ENCODE measurements at regions not wholly inside any gene's neighbourhood (a gene's known extent, or its start where the extent isn't known, plus 50 kb on each side); places are given as distances from the start of the nearest gene placed in this dataset.

DNA sequence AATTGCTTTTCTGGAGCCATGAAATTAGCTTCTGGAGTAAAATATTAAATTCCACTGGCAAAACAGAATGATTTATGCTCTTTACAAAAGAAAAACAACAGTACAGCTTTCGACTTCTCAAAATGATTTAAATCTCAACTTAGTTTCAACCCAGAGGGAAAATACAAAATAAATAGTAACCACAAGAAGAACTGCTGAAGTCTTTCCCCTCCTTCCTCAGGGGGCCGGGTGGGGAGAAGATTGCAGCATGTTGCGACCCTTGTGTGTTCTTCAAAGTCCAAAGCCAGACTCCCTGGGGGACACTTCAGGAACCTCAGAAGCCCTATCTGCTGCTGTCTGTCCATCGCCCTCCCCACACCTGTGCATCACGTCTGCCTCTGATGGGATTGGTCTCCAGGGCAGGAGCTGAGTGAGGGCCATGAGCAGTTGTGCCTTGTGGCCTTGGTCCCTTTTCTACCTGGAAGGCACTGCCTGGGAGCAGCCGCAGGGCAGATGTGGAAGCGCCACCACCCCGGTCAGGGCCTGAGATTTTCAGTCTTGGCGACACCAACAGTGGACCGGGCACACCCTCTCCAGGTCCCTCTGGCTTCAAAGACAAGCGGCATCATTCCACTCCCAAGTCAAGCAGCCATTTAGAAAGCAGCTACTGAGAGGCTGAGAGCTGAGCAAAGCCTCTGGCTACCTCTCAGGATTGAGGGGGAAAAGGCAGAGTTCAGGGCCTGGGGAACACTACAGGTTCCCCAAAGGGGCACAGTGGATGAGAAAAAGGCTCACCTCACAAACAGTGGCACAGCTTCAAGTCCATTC lies 210.1 kb upstream of the RAB6C start:
- no peak for FAIRE-seq

DNA sequence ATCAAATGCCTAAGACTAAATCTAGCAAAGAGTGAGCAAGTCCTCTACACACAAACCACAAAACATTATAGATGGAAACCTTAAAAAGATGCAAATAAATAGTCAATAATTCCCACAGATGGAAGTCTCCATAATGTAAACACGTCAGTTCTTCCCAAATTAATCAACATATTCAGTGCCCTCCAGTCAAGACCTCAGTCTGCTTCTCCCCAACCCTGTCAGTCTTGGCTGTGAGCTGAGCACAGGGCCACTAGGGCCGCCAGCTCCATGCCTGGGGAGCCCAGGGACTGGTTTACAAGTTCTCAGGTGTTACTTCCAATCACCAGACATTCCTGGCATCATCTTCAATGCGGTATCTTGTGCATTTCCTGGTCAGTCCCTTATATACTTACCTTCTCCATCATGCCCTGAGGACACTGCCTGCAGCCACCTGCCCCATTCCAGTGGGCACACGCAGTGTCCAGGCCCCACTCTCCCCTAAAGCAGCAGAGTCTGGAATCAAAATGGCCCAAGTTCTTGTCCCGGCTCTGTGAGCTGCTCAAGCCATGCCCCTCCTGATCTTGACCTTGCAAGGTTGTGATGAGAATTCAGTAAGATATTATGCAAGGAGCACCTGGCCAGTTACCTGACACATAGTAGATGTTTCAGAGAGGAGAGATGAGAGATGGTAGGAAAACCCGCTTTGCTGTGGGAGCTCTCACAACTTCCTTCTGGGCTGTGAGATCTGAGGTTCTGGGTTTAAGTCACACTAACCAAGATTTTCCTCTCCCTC lies 207.9 kb upstream of the RAB6C start:
- no peak for FAIRE-seq

DNA sequence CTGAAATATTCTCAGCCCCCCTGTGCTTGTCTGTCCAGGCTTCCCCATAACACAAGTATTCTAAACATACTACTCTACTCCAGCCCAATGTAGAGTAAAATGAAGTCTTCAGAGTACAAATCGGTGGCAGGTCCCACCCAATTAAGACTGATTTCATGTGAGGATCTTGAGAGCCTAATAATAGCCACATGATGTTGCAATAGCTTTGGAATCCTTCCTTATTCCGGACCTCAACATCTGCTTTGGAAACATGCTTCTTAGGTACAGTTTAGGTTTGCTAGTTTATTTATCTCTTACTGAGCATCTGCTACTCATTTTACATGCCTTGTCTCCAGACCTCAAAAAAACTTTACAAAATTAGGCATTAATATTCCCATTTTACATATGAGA lies 207.3 kb upstream of the RAB6C start:
- no peak for FAIRE-seq

DNA sequence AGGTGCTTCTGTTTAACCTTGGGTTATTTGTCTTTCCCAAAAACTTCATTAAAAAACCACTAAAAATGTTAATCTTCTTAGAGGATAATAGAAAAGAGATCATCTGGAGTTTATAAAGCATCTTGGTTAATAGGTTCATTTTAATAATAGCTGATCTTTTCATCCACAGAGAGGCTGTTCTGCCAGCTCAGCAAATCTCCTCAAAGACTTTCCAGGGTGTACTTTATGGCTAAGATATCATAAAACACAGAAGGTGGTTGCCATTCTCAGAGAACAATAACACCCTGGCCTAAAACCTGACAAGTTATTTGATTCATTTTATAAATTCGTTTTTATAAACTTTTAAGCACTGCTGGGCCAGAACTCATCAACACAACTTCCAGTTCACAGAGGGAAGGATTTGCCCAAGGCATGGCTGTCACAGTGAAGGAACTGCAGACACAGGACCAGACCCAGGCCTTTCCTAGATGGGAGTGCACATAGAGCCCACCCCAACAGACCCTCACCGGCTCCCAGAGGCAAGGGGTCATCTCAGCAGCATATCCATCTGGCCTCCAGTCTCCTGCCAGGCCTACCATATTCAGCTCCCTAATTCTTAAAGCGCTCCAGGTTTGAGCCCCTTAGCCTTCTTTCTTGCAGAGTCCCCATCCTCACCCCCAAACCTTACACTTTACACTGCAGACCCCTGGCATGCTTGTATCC lies 203.4 kb upstream of the RAB6C start:
- FAIRE-seq: no peak

DNA sequence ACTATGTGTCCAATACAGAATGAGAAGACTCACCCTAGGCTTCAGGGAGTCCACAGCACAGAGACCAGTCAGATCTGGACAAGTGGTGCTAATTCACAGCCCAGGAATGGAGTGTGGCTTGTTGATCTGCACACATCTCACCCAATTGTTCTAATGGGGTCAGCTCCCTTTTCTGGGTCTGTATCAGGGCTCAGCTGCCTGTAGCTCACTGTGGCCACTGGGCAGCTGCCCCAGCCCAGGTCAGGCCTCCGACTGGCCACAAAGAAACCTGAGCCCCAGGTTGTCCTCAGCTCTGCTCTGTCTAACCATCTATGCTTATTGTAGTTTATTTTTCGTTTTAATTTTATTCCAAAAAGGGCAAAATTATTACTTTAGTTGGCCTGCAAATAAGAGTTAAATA lies 202.3 kb upstream of the RAB6C start:
- no peak for FAIRE-seq

DNA sequence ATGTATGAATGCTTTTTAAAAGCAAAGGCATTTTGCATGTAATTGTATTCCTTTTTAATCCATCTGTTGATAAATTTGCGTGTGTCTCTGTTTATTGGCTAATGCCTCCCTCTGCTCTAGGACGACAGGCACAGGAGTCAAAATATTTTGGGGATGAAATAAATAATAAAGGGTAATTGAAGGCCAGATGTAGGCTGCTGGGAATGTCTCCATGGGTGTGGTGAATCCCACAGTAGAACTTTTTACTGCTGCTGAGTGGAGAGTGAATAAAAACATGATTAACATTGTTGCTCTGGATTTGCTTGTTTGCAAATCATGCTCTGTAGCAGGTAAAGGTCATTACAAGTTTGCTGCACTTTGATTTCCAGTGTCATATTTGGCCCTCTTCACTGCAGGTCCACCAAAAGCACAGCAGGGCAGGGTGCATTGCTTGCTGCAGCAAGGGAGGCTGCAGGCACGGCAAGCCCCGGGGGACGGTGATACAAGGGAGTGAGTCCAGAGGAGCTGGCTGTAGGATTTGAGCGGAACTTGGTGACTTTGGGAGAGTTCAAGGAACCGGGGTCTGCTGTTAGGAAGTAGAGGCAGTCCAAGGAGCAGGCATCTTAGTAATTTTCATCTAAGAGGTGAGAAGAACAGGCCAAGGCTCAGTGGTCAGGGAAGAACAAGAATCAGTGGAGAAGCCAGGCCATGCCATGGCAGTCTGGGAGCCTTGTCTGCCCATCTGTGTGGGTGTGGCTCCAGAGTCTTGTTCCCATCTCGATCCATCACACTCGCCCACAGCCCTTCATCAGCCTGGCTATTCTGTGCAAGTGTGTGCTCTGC lies 201.5 kb upstream of the RAB6C start:
- no peak for FAIRE-seq

DNA sequence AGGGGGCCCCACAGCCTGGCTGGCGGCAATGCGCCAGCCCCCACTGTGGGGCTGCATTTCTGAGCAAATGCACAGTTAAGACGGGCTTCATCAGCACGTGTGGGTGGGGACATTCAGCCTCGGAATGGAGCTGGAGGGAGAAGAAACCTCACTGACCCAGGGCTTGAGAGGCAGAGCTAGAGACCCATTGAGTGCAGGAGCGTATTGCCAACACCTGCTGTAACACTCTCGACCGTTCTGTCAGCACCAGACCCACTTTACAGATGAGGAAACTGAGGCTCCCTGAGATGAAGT lies 200.9 kb upstream of the RAB6C start:
- FAIRE-seq: no peak

DNA sequence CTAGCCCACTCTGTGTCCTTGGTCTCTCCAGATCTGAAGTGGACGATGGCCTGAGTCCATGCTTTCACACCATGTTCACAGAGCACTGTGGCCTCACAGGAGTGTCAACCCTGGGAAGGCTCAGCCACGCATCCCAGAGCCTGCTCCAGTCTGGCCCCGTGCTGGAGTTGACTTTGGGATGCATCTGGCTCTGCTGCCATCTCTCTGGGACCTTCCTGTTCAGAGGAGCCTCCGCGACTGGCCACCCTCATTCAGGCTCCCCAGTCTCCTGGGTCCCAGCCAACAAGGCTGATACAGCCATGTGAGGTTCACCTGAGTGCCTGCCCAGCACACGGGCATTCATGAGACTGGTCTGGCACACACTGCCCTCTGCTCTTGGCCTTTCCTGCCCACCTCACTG lies 199.7 kb upstream of the RAB6C start:
- FAIRE-seq: no peak

DNA sequence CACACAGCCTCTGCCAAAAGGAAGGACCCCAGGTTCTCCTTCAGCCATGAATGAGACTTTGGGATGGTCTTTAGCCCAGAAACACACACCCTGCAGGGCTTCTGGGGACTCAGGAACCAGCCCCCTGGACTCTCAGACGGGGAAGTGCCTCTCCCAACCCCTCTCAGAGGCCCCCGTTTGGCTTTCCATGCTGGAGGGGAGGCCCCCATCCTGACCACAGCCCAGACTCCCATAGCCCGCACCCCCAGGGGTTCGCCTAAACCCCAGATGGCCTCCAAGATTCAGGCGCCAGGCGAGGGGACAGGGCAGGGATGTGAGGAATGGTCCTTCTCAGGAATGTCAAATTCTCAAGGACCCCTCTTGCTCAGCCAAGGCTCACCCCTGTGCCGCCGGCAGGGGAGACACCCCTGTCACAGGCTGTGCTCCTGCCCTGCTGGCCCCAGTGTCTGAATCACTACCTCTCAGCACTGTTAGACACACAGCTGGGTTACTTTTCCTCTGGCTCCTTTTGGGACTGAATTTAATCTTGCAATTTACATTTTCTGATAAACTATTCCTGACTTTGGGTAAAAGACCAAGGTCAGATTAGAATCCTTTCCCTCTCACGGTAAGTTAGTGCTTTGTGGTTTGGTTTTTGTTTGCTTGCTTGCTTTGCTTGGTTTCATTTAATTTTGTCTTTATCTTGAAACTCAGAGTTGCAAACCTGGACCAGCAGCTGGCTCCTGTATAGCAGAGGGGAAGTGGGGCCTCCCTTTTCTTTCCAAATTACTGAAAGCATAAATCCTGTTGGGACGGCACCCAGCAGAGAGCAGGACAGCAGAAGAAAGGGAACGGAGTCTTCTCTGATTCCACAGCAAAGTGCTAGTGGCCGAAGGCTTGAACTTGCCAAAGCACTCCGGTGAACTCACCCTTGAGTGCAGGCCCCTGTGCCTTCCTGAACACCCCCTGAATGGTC lies 198.9 kb upstream of the RAB6C start:
- FAIRE-seq: no peak

DNA sequence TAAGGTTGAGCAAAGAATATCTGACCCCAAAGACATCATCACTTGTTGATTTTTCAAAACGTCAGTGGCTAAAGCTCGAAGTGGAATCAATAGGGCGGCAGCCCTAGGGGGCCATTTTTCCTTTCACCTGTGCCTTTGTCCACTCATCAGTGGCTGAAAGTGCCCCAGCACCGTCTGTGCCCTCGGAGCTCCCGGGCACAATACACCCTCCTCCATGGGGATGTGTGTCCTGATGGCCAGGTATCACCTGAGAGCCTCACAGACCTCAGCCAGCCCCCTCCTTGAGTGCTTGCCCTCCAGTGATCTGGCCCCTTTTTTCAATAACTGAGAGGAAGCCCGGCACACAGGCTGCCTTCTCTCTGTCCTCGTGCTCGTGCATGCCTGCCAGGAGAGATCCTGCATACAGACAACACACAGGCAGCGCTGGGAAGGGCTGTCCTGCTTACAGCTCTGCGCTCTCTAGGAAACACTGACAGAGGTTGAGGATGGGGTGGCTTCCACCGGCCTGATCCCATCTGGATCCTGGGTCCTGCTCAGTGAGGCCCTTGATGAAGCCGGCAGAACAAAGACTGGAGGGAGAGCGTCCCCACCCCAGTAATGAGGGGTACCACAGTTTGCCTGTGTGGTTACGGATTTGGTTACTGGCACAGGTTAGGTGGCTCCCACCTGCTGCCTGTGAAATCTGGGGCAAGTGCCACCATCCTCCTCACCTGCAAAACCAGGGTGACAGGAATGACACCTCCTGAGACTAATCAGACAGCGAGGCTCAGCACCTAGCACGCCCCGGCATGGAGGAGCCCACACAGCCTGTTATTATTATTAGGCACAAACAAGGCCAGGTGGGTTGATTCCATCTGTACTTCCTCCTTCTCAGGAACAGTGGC lies 197.5 kb upstream of the RAB6C start:
- no peak for FAIRE-seq

DNA sequence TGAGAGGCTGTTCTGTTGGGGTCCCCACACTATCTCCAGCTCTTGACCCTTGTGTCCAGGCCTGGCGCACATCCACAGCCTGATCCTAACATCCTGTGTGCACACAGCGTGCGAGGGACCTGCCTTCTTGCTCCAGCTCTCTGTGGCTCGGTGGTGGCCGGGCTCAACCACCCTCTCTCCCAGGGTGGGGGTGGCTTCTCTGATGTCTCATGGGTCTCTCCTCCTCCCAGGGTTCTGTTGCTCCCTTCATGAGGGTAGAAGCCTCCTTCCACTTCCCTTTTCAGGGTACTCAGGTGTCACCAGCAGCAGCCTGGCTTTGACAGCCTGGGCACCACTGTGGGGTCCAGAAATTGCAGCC lies 196.9 kb upstream of the RAB6C start:
- no peak for FAIRE-seq

DNA sequence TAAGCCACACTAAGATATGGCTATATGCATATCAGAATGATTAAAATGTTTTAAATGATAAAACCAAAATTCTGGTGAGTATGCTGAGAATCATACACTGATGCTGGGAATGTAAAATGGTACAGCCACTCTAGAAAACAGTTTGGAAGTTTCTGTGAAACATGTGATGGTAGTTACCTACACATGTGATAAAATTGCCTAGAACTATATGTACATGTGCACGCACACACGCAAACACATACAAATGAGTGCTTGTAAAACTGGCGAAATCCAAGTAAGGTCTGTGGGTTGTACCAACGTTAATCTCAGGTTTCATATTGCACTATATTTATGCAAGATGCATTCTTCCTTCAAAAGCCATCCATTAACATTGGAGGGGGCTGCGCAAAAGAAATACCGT lies 195.0 kb upstream of the RAB6C start:
- FAIRE-seq: no peak

DNA sequence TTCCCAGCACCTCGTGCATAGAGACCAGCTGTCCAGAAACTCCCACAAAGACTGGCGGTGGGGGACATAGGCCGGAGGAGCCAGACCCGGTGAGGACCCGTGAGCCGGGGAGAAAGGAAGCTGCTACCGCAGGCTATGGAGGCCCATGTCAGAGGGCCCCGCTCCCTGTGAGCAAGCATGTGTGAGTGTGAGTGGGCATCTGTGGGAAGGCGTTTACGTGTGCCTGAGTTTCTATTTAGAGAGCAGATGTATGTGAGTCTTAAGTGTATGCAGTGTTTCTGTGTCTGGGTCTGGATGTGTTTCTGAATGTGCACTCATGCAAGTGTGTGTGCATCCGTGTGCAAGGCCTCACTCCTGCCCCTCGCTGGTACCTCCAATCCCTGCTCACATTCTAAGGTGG lies 187.8 kb upstream of the RAB6C start:
- no peak for FAIRE-seq

DNA sequence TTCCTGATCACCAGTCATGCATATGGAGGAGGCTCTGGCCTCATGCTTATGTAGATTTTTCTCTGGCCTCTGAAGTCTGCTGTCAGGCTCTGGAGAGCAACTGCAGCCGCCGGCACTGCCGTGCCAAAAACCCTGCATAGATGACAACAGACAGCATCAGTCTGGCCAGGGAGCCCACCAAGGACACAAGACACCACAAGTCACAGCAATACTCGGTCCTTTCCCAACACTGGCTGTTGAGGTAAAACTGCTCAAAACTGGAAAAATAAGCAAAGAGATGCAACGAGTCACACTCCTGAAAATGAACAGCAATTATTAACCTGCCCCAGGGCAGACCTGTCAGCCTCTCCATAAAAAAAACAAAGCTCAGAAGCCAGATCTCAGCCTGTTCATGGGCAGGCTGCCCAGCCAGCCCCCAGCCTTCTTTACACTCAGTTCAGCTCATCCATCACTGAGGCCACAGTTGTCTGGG lies 186.0 kb upstream of the RAB6C start:
- no peak for FAIRE-seq

DNA sequence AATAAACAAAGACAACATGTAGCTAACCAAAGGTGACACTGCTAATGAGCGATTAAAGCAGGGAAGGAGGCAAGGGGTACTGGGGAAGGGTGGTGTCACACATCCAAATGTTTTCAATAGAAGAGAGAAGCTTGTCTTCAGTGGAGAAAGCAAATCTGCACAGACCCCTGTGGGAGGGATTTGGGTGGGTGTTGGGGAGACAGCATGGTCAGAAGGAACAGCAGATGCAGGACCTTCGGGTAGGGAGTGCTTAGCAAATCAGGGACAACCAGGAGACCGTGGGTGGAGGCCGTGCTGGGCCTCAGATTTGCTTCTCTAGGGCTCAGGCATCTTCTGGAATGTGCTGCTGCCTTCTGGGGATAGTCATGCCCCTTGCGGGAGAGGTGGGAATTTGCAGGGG lies 185.3 kb upstream of the RAB6C start:
- no peak for FAIRE-seq

DNA sequence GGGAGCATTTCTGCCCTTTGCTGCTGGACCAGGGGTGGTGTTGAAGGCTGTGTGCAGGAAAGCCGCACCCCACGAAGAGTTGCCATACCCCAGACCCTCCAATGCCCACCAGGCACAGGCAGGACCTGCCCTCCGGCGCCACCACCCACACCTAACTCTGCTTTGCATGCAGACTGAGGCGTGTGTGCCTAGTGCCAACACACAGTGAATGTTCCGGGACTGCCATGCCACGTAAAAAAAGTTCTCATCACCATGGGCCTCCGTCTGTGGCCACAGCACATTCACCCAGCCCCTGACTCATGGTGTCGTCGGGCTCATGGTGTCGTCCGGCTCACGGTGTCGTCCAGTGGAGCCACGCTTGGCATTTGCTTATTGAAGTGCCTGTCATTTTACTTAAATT lies 184.9 kb upstream of the RAB6C start:
- no peak for FAIRE-seq

DNA sequence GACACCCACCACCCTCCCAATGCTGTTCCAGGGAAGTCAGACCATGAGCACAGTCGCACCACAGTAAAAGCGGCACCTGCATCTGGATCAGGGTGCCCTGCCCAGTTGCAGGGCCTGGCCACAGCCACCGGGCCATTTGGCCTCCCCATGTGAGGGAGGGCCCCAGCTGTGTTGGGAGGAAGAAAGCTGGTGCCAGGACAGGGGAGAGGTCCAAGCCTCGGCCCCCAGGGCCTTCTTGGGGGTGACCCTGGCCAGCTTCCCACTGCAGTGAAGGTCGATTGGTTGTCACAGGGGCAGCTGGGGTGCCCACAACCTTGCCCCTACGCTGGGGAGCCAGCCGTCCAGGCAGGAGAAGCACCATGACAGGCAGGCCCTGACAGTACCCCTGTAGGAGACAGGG lies 183.2 kb upstream of the RAB6C start:
- FAIRE-seq: no peak

DNA sequence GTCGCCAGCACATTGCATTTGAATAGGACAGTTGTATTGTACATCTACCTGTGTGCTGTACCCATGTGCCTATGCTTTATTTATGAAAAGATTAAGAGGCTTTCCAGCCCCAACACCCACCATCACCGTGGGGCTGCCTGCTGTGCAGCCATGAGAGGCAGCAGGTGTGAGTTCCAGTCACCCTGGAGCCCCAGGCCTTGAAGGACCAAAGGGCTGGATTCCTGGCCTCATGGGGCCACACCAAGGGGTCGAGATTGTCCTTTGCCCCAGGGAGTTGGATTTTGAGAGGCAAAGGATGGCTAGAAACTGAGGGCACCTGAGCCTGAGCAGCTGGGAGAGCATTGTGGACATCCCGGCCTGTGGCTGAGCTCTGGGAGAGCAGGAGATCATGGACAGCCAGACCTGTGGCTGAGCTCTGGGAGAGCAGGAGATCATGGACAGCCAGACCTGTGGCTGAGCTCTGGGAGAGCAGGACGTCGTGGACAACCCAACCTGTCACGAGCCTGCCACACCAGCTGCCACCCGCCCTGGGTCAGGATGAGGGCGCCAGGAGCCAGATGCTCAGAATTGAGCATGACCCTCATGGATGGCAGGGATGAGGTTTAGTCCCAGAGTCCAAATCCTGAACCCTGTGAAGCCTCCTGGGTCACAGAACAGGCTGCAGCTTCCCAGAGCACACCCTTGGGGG lies 182.5 kb upstream of the RAB6C start:
- no peak for FAIRE-seq

DNA sequence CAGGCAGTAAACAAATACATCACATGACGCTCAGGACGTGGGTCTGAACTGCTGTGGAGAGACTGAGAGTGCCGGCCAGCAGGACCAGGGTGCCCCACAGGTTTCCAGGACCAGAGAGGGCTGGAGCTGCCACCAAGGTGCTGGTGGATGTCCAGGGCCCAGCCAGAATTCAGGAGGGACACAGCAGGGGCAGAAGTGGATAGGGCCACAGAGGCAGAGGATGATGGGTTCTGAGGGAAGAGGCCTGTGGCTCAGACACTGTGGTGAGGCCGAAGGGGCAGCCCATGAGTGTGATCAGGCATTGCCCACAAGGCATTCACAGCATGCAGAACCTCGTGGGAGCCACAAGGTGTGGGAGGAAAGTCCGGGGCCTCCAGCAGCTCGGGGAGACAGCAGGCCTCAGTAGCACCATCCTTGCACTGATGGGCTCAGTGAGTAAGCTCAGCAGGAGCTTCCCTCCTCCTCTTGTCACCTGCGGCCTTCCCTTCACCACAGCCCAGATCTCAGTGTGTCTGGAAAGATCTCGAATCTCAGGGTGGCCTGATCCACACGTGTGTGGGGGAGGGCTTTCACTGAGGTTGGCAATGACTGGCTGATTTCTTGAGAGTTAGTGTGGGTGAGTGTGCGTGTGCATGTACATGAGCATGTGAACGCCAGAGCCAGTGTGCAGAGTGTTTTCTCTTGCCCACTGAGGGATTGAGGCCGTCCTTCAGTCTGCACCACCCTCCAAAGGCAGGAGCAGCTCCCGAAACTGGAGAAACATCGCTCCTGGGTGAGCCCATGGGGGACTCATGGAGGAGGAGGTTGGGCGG lies 181.8 kb upstream of the RAB6C start:
- no peak for FAIRE-seq

DNA sequence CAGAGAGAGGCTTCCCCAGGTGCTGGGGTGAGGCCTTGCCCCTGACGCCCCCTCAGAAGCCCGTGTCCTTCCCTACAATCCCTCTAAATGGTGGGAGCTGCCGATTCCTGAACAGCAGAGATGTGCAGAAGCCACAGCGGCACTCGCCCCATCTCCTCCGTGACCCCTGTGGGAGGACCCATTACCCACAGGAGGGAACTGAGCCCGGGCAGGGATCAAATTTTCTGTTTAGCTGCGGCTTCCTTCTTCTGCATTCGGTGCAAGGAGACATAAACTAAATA lies 181.2 kb upstream of the RAB6C start:
- FAIRE-seq: no peak

Measured in G401.6 (cell line).